HG03097 (cell line): ENCODE measurements at regions not wholly inside any gene's neighbourhood (a gene's known extent, or its start where the extent isn't known, plus 50 kb on each side); places are given as distances from the start of the nearest gene placed in this dataset.

Experiments
- ATAC-seq: cut with Tn5 transposase; IDR thresholded peaks from one replicate; pipeline ENCODE4 v1.9.1; 2021; ENCODE audit not compliant: unreplicated experiment, low FRiP score

- ATAC-seq: no peak
Observed at GRCh38 chr4:90007494-90008167, 113.0 kb downstream of the MMRN1 start.

GRCh38 chr4:90012918-90013317 is 114.3 kb upstream of the CCSER1 start:
- no peak for ATAC-seq

- ATAC-seq: no peak
Observed at GRCh38 chr4:90024519-90024918, 102.7 kb upstream of the CCSER1 start.

GRCh38 chr4:90025248-90025647 is 101.9 kb upstream of the CCSER1 start:
- ATAC-seq: no peak

- ATAC-seq: peak; percentile 75
Observed at GRCh38 chr4:90027565-90027964, 99.6 kb upstream of the CCSER1 start.

- no peak for ATAC-seq
Observed at GRCh38 chr4:90028460-90028859, 98.7 kb upstream of the CCSER1 start.

GRCh38 chr4:90030202-90030601 is 97.0 kb upstream of the CCSER1 start:
- no peak for ATAC-seq

GRCh38 chr4:90030953-90031352 is 96.2 kb upstream of the CCSER1 start:
- no peak for ATAC-seq

- ATAC-seq: no peak
Observed at GRCh38 chr4:90039122-90039521, 88.1 kb upstream of the CCSER1 start.

- ATAC-seq: no peak
Observed at GRCh38 chr4:90051999-90052398, 75.2 kb upstream of the CCSER1 start.

- no peak for ATAC-seq
Observed at GRCh38 chr4:90057091-90057490, 70.1 kb upstream of the CCSER1 start.

- ATAC-seq: no peak
Observed at GRCh38 chr4:90060039-90060438, 67.2 kb upstream of the CCSER1 start.

- ATAC-seq: no peak
Observed at GRCh38 chr4:90061881-90062280, 65.3 kb upstream of the CCSER1 start.

GRCh38 chr4:90064196-90064595 is 63.0 kb upstream of the CCSER1 start:
- ATAC-seq: no peak

GRCh38 chr4:90069151-90069550 is 58.0 kb upstream of the CCSER1 start:
- no peak for ATAC-seq

GRCh38 chr4:90071289-90072235 is 55.6 kb upstream of the CCSER1 start:
- ATAC-seq: no peak

GRCh38 chr4:90074322-90074886 is 52.8 kb upstream of the CCSER1 start:
- no peak for ATAC-seq
